Liver (tissue), 7 donors: ENCODE measurements at regions not wholly inside any gene's neighbourhood (a gene's known extent, or its start where the extent isn't known, plus 50 kb on each side); places are given as distances from the start of the nearest gene placed in this dataset.

Experiments used
- DNase-seq: peaks from one replicate; pipeline ENCODE4 v3.0.0-alpha.2; 2017; ENCODE audit warnings: low spot score
- H3K27ac ChIP-seq, 2 donors: one replicate each; pipeline ENCODE4 v1.7.0; 2013; ENCODE audit warnings: inconsistent platforms in 2 of 2, low read length in 2 of 2, control low read depth in 1 of 2, low read depth in 1 of 2, mild to moderate bottlenecking in 1 of 2
- H3K27me3 ChIP-seq, 4 donors: one replicate each; pipeline versions ENCODE4 v1.6.1 to v1.7.0; 2013; ENCODE audit warnings: low read length in 3 of 4, inconsistent platforms in 1 of 4, mild to moderate bottlenecking in 1 of 4, moderate library complexity in 1 of 4; ENCODE audit not compliant: control insufficient read depth in 4 of 4, insufficient read depth in 4 of 4
- H3K36me3 ChIP-seq, 4 donors: one replicate each; pipeline versions ENCODE4 v1.6.1 to v1.7.0; 2013; ENCODE audit warnings: low read length in 3 of 4, mild to moderate bottlenecking in 3 of 4, low read depth in 1 of 4, moderate library complexity in 1 of 4; ENCODE audit not compliant: control insufficient read depth in 4 of 4, insufficient read depth in 3 of 4
- H3K4me1 ChIP-seq, 4 donors: one replicate each; pipeline versions ENCODE4 v1.6.1 to v1.7.0; 2013; ENCODE audit warnings: low read length in 3 of 4, mild to moderate bottlenecking in 3 of 4, moderate library complexity in 1 of 4; ENCODE audit not compliant: control insufficient read depth in 4 of 4, insufficient read depth in 4 of 4
- H3K4me3 ChIP-seq, 3 donors: one replicate each; pipeline versions ENCODE4 v1.6.1 to v1.7.0; 2013; ENCODE audit warnings: low read length in 3 of 3, control low read depth in 1 of 3, low read depth in 1 of 3, mild to moderate bottlenecking in 1 of 3
- H3K9ac ChIP-seq, 2 donors: one replicate each; pipeline ENCODE4 v1.7.0; 2013; ENCODE audit warnings: low read length in 2 of 2, mild to moderate bottlenecking in 2 of 2, moderate library complexity in 2 of 2, control low read depth in 1 of 2, low read depth in 1 of 2
- H3K9me3 ChIP-seq, 4 donors: one replicate each; pipeline versions ENCODE4 v1.6.1 to v1.7.0; 2013; ENCODE audit warnings: low read length in 3 of 4; ENCODE audit not compliant: control insufficient read depth in 4 of 4
- EGR1 ChIP-seq, 2 donors: IDR thresholded peaks; 2 replicates each; pipeline ENCODE4 v1.6.1; 2016 to 2018; ENCODE audit warnings: antibody characterized with exemption in 2 of 2, low read depth in 2 of 2
- FOXA1 ChIP-seq: IDR thresholded peaks from 2 replicates; pipeline ENCODE4 v1.6.1; 2016; ENCODE audit warnings: antibody characterized with exemption
- FOXA2 ChIP-seq: IDR thresholded peaks from 2 replicates; pipeline ENCODE4 v1.6.1; 2016; ENCODE audit warnings: antibody characterized with exemption
- GABPA ChIP-seq, 2 donors: IDR thresholded peaks in 1 of 2; conservative IDR thresholded peaks in 1 of 2; 2 replicates each; pipeline ENCODE4 v1.6.1; 2016; ENCODE audit warnings: antibody characterized with exemption in 2 of 2, mild to moderate bottlenecking in 1 of 2, moderate library complexity in 1 of 2
- HNF4A ChIP-seq, 2 donors: conservative IDR thresholded peaks; 2 replicates each; pipeline ENCODE4 v1.6.1; 2016; ENCODE audit warnings: antibody characterized with exemption in 2 of 2, mild to moderate bottlenecking in 2 of 2
- HNF4G ChIP-seq: IDR thresholded peaks from 2 replicates; pipeline ENCODE4 v1.6.1; 2016; ENCODE audit warnings: antibody characterized with exemption
- JUND ChIP-seq, 2 donors: IDR thresholded peaks; 2 replicates each; pipeline ENCODE4 v1.6.1; 2016; ENCODE audit warnings: antibody characterized with exemption in 2 of 2
- NR2F2 ChIP-seq: IDR thresholded peaks from 2 replicates; pipeline ENCODE4 v1.6.1; 2016; ENCODE audit warnings: antibody characterized with exemption
- RAD21 ChIP-seq, 2 donors: IDR thresholded peaks; 2 replicates each; pipeline ENCODE4 v1.6.1; 2016; ENCODE audit warnings: antibody characterized with exemption in 2 of 2, mild to moderate bottlenecking in 2 of 2
- RXRA ChIP-seq, 2 donors: IDR thresholded peaks; 2 replicates each; pipeline ENCODE4 v1.6.1; 2017 to 2018; ENCODE audit warnings: antibody characterized with exemption in 2 of 2, mild to moderate bottlenecking in 1 of 2
- YY1 ChIP-seq: IDR thresholded peaks from 2 replicates; pipeline ENCODE4 v1.6.1; 2016; ENCODE audit warnings: antibody characterized with exemption, mild to moderate bottlenecking
- WGBS: extraction: QIAGEN DNeasy Blood & Tissue Kit; methylation state at CpG from one replicate; pipeline ENCODE4 v1.1.7; 2013; 5-methylcytosine and 5-hydroxymethylcytosine counted together
- TF ChIP-seq, protein P1 (sequence below): IDR thresholded peaks from 2 replicates; pipeline ENCODE4 v1.6.1; 2016; ENCODE audit warnings: antibody characterized with exemption
- TF ChIP-seq, protein P2 (sequence below): IDR thresholded peaks from 2 replicates; pipeline ENCODE4 v1.6.1; 2016; ENCODE audit warnings: antibody characterized with exemption
- TF ChIP-seq, protein P3 (sequence below): IDR thresholded peaks from 2 replicates; pipeline ENCODE4 v1.6.1; 2016; ENCODE audit warnings: antibody characterized with exemption
- TF ChIP-seq, protein P4 (sequence below): IDR thresholded peaks from 2 replicates; pipeline ENCODE4 v1.6.1; 2016; ENCODE audit warnings: antibody characterized with exemption, mild to moderate bottlenecking
- donor health status: healthy.
- donor health status: healthy.
- donor health status: healthy.
- donor health status: healthy.

DNA sequence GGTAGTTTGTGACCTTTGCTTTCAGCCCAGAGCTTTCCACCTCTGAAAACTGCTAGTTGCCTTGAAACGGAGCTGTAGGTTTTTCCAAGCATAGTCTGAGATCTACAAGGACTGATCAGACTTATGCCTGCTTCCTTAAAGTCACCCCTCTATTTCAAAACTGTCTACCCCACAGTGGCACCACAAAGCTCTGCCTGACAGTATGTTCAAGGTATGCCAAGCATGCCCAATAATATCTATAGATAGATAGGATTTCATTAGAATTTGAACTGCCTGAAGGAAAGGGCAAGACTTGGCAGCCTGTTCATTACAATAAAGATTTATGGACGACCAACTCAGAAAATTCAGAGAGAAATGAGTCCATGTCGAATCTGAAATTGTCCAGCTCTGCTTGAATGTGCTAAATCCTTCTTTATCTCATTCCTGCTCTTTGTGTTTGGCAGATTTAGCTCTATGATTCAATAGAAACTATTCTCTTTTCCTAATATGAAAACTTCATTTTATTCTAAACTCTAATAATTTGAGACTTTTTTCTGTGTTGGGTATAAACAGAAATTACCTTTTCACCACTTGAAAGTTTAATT is 227.6 kb upstream of the TBC1D5 start:
- TF ChIP-seq YY1 (no peak), EGR1 (IDR thresholded peaks at IDR 0.05; ENCODE audit: low read depth in 2 of 2) (no peak), RAD21 (IDR thresholded peaks at IDR 0.05) (no peak), GABPA (IDR thresholded peaks at IDR 0.05 in 1 of 2, conservative IDR thresholded peaks at IDR 0.05 in 1 of 2) (no peak), RXRA (IDR thresholded peaks at IDR 0.05) (no peak), FOXA2 (no peak)
- H3K27me3 ChIP-seq, result peaks cover 0 to 9% (median 0%) of the 10 kb centered on the region in 4 donors
- 51% methylated on average over 3 of the region's 3 CpGs for WGBS

DNA sequence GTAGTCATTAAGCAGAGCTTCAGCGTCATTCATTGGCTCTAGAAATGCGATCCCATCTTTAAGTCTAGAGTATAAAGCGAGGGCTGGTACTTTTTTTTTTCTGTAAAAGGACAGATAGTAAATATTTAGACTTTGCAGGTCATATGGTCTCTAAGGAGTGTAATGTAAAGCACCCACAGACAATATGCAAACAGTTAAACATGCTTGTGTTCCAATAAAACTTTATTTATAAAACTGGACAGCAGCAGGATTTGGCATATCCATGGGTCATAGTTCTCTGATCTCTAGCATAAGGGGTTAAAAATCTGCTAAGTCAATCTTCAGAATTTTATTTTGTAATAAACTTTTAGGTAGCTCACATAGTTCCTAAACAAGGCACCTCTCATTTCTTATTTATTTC is 226.8 kb upstream of the TBC1D5 start:
- DNase-seq, result no peak
- Histone ChIP-seq H3K9ac (no peak overlapping the region), H3K27me3 (peaks cover 0 to 9% (median 0%) of the 10 kb centered on the region in 4 donors), H3K36me3 (no peaks in the 10 kb centered on the region), H3K4me1 (no peaks in the 10 kb centered on the region), H3K9me3 (peaks cover 0 to 1% (median 0%) of the 10 kb centered on the region in 4 donors), H3K4me3 (no peak overlapping the region), H3K27ac (no peak overlapping the region)
- TF ChIP-seq JUND (IDR thresholded peaks at IDR 0.05), result no peak
- TF ChIP-seq, protein P1, sequence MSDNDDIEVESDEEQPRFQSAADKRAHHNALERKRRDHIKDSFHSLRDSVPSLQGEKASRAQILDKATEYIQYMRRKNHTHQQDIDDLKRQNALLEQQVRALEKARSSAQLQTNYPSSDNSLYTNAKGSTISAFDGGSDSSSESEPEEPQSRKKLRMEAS, result no peak
- no peak for TF ChIP-seq FOXA2
- TF ChIP-seq HNF4A (conservative IDR thresholded peaks at IDR 0.05), result no peak
- TF ChIP-seq FOXA1, result no peak
- TF ChIP-seq, protein P2, sequence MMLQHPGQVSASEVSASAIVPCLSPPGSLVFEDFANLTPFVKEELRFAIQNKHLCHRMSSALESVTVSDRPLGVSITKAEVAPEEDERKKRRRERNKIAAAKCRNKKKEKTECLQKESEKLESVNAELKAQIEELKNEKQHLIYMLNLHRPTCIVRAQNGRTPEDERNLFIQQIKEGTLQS, result no peak
- TF ChIP-seq, protein P3, sequence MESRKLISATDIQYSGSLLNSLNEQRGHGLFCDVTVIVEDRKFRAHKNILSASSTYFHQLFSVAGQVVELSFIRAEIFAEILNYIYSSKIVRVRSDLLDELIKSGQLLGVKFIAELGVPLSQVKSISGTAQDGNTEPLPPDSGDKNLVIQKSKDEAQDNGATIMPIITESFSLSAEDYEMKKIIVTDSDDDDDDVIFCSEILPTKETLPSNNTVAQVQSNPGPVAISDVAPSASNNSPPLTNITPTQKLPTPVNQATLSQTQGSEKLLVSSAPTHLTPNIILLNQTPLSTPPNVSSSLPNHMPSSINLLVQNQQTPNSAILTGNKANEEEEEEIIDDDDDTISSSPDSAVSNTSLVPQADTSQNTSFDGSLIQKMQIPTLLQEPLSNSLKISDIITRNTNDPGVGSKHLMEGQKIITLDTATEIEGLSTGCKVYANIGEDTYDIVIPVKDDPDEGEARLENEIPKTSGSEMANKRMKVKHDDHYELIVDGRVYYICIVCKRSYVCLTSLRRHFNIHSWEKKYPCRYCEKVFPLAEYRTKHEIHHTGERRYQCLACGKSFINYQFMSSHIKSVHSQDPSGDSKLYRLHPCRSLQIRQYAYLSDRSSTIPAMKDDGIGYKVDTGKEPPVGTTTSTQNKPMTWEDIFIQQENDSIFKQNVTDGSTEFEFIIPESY, result no peak
- 94% methylated on average over 3 of the region's 3 CpGs for WGBS

More for the DNA sequence above, 227.6 kb upstream of the TBC1D5 start:
- Histone ChIP-seq H3K36me3 (no peaks in the 10 kb centered on the region), H3K9me3 (peaks cover 0 to 1% (median 0%) of the 10 kb centered on the region in 4 donors), H3K9ac (no peak overlapping the region), H3K4me1 (no peaks in the 10 kb centered on the region), H3K4me3 (no peak overlapping the region), H3K27ac (no peak overlapping the region)
- DNase-seq, result no peak

DNA sequence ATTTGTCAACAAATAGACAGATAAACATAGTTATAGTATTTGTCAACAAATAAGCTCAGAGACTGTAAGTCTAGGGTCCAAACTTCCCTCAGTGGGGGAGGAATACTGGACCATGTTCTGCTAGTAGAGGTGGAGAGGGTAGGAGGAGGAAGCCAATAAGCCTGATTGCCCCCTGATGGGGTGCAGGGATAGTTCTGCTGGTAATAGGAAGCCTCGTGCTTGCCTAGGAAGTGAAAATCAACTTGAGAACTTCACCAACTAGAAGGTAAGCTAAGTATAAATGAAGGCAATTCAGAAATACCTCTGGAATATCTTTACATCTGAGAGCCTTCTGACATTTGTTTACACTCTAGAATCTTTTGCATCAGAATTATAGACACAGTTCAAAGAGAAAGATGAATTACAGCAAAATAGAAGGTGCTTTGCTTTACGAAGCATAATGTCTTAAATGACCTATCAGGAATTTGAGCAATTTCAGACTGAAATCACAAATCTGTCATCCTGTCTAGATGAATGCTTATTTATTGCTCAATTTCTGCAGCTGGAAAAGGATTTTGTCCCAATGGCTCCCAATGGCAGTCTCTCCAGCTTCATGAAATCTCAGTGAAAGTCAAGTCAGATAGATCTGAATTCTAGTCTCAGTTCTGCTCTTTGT is 225.6 kb upstream of the TBC1D5 start:
- DNase-seq, result no peak
- no peak overlapping the region for H3K27ac ChIP-seq
- no peaks in the 10 kb centered on the region for H3K36me3 ChIP-seq
- 64% methylated on average over 2 of the region's 2 CpGs for WGBS
- H3K27me3 ChIP-seq, result peaks cover 0 to 9% (median 0%) of the 10 kb centered on the region in 4 donors
- H3K4me3 ChIP-seq, result no peak overlapping the region
- no peak overlapping the region for H3K9ac ChIP-seq
- TF ChIP-seq, protein P2, result no peak
- TF ChIP-seq RAD21 (IDR thresholded peaks at IDR 0.05) (no peak), NR2F2 (no peak), FOXA1 (no peak), RXRA (IDR thresholded peaks at IDR 0.05) (no peak), GABPA (IDR thresholded peaks at IDR 0.05 in 1 of 2, conservative IDR thresholded peaks at IDR 0.05 in 1 of 2) (no peak), HNF4G (no peak), EGR1 (IDR thresholded peaks at IDR 0.05; ENCODE audit: low read depth in 2 of 2) (no peak)
- TF ChIP-seq, protein P3, result no peak
- TF ChIP-seq, protein P4, sequence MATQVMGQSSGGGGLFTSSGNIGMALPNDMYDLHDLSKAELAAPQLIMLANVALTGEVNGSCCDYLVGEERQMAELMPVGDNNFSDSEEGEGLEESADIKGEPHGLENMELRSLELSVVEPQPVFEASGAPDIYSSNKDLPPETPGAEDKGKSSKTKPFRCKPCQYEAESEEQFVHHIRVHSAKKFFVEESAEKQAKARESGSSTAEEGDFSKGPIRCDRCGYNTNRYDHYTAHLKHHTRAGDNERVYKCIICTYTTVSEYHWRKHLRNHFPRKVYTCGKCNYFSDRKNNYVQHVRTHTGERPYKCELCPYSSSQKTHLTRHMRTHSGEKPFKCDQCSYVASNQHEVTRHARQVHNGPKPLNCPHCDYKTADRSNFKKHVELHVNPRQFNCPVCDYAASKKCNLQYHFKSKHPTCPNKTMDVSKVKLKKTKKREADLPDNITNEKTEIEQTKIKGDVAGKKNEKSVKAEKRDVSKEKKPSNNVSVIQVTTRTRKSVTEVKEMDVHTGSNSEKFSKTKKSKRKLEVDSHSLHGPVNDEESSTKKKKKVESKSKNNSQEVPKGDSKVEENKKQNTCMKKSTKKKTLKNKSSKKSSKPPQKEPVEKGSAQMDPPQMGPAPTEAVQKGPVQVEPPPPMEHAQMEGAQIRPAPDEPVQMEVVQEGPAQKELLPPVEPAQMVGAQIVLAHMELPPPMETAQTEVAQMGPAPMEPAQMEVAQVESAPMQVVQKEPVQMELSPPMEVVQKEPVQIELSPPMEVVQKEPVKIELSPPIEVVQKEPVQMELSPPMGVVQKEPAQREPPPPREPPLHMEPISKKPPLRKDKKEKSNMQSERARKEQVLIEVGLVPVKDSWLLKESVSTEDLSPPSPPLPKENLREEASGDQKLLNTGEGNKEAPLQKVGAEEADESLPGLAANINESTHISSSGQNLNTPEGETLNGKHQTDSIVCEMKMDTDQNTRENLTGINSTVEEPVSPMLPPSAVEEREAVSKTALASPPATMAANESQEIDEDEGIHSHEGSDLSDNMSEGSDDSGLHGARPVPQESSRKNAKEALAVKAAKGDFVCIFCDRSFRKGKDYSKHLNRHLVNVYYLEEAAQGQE, result no peak
- H3K9me3 ChIP-seq, result peaks cover 0 to 1% (median 0%) of the 10 kb centered on the region in 4 donors
- H3K4me1 ChIP-seq, result no peaks in the 10 kb centered on the region
